OCI-LY7 (cell line): ENCODE measurements at regions not wholly inside any gene's neighbourhood (a gene's known extent, or its start where the extent isn't known, plus 50 kb on each side); places are given as distances from the start of the nearest gene placed in this dataset.

Source experiments
- EZH2phosphoT487 ChIP-seq: fragments of 200-600 bp; sonication (generic); IDR thresholded peaks from 2 replicates; pipeline ENCODE4 v1.6.1; 2018; ENCODE audit warnings: low read depth, borderline replicate concordance, mild to moderate bottlenecking, mixed run types, antibody characterized with exemption, low read length, moderate library complexity, mixed read lengths
- TF ChIP-seq, protein P1 (sequence below): fragments of 200-600 bp; sonication (generic); conservative IDR thresholded peaks from 2 replicates; pipeline ENCODE4 v1.5.1; 2014; ENCODE audit warnings: mild to moderate bottlenecking, antibody characterized with exemption, low read length, moderate library complexity, mixed read lengths

DNA sequence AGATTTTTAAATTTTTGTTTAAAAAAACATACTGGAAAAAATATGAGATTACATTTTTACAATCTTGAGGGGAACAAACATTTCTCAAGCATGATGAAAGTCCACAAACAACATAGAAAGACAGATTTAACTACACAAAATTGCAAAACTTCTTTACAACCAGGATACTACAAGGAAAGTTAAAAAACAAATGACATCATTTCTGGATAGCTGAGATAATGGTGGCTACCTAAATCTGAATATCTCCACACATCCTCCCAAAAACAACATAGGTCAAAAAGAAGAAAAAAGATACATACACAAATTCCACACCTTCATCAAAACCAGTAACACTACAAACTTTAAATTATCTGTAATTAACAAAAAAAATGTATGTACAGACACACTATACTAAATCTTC is 120.8 kb upstream of the TNPO1 start:
- TF ChIP-seq, protein P1, sequence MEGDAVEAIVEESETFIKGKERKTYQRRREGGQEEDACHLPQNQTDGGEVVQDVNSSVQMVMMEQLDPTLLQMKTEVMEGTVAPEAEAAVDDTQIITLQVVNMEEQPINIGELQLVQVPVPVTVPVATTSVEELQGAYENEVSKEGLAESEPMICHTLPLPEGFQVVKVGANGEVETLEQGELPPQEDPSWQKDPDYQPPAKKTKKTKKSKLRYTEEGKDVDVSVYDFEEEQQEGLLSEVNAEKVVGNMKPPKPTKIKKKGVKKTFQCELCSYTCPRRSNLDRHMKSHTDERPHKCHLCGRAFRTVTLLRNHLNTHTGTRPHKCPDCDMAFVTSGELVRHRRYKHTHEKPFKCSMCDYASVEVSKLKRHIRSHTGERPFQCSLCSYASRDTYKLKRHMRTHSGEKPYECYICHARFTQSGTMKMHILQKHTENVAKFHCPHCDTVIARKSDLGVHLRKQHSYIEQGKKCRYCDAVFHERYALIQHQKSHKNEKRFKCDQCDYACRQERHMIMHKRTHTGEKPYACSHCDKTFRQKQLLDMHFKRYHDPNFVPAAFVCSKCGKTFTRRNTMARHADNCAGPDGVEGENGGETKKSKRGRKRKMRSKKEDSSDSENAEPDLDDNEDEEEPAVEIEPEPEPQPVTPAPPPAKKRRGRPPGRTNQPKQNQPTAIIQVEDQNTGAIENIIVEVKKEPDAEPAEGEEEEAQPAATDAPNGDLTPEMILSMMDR: no peak
- TF ChIP-seq EZH2phosphoT487: no peak
